CD4-positive, alpha-beta T cell treated with Interleukin-4 for 1 hour (primary cell): ENCODE measurements at regions not wholly inside any gene's neighbourhood (a gene's known extent, or its start where the extent isn't known, plus 50 kb on each side); places are given as distances from the start of the nearest gene placed in this dataset.

ENCODE experiments used
- DNase-seq, 2 donors: peaks; one replicate each; pipeline ENCODE4 v3.0.0-alpha.2; 2020 to 2022

GRCh38 chr7:124489082-124489819 is 276.3 kb downstream of the GPR37 start:
- no peak for DNase-seq

- DNase-seq: no peak
These were observed 283.4 kb downstream of the GPR37 start for GRCh38 chr7:124482229-124482628.

- no peak for DNase-seq
These were observed 284.7 kb downstream of the GPR37 start for GRCh38 chr7:124480821-124481290.

- DNase-seq: no peak
These were observed 285.4 kb downstream of the GPR37 start for GRCh38 chr7:124480036-124480820.

DNA sequence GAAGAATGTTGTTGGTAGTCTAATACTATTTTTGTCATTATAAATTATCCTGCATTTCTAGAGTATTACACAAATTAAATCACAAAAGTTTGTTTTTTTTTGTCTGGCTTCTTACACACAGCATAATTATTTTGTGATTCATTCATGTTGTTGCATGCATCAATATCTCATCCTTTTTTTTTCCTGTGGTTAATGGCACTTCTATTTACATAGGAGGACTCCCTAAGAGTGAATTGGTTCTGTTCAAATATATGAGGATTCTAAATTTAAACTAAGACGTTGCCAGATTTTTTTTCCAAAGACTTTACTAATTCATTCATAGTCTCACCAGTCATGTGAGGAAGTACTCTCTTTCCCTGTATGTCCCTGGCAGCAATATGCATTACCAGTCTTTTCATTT is 303.3 kb downstream of the GPR37 start:
- no peak for DNase-seq

GRCh38 chr7:124460555-124460954 is 305.0 kb downstream of the GPR37 start:
- no peak for DNase-seq

DNA sequence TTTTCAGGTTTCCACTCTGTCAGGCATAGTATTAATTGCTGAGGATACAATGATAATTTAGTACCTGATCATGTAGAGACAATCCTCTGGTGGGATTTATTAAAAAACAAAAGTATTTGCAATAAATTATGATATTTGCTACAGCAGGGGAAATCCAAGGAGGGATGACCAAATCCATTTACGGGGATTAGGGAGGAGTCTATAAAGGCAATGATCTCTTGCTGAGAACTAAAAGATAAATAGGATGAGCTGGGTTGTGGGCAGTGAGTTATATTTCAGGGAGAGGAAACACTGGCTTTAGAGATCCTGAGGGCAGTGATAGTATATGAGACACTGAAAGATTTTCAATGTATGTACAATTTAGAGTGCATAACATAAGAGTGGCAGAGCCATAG is 305.5 kb downstream of the GPR37 start:
- no peak for DNase-seq

GRCh38 chr7:124459101-124460055 is 306.2 kb downstream of the GPR37 start:
- DNase-seq: no peak

GRCh38 chr7:124457841-124458240 is 307.8 kb downstream of the GPR37 start:
- DNase-seq: no peak

GRCh38 chr7:124456286-124456685 is 309.3 kb downstream of the GPR37 start:
- no peak for DNase-seq

DNA sequence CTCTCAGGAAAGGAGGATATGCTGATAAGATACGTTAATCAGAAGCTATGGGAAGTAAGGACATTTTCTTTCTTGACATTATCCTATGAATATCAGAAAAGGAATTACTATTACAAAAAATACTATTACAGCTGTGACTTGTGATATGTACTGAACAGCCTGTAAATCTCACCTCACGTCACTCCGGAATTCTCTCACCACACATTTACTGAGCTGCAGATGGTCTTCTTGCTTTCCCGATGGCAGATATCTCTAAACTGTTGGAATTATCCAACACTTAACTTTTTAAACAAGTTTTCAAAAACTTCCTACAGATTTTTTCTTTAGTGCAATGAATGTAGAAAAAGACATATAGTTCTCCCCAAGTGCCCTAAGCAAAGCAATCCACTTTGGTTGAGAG is 313.4 kb downstream of the GPR37 start:
- no peak for DNase-seq

DNA sequence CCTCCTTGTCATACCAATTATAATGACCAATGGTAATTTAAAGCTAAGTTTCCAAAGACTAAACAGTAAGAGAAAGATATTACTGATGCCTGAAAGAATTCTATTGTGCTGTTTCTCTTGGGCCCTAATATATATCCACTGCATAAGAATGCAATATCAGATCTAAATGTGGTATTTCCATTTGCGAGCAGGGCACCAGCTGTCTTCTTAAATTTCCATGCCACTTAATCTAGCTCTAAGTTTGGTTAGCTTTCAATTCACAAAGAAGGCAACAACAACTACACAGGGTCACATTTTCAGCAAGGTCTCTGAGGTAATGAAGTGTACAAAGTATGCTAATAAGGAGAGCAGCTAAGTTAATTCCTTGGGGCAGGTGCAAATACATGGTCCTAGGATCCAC is 315.7 kb downstream of the GPR37 start:
- DNase-seq: no peak

GRCh38 chr7:124444696-124445480 is 320.7 kb downstream of the GPR37 start:
- DNase-seq: no peak

GRCh38 chr7:124443762-124444161 is 321.8 kb downstream of the GPR37 start:
- DNase-seq: no peak

- DNase-seq: no peak
These were observed 325.5 kb downstream of the GPR37 start for GRCh38 chr7:124440081-124440480.

DNA sequence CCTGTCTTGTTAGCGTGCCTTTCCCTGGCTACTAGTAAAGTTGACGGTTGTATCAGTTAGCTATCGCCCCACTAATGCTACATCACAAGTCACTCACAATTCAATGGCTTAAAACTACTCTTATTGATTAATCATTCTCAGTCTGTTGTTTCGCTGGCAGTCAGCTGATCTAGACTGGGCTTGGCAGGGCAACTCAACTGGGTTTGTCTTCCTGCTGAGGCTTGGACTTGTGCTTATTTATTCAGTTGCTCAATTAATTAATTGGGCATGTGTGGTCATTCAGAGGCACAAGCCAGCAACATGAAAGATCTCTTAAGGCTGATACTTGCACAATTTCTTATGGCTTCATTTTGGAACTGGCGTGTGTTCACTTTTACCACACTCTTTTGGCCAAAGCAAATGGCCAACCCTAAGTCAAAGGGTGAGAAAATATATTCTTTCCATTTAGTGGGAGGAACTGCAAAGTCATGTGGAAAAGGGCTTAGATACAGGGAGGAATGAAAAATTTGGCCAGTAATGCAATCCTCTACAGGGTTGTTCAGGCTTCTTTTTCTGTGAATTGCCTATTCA is 333.5 kb downstream of the GPR37 start:
- no peak for DNase-seq

DNA sequence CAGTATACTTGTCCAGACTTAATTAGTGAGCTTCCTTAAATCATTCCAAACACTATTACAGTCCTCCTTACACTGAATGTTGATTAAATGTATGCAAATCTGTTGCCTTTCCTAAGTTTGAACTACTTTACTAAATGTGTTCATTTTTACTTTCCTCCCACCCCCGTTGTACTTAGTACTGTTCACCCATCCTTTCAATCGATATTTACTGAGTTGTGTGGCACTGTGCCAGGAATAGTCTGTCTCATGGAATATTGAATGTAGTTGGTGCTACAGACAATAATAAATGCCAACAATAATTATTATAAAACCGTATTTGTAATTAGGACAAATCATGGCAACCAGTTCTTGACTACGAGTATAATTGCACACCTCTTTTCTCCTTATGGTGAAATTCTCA is 335.7 kb downstream of the GPR37 start:
- no peak for DNase-seq

DNA sequence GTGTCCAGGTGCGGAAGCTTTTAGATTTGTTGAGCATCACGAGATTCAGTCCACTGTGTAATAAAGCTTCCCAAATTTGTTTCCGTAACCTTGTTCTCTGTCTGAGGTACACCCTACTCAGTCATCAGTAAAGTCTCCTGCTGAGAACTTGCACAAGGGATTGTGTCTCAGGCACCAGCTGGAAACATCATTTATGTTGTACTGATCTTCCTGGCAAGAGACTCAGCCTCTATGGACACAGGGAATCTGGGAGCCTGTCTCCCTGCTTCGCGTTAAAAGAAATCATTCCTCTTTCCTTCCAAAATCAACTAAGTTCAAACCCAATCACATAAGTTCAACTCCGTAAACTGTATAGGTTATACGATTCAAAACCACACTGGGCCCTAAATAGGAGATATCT is 336.8 kb downstream of the GPR37 start:
- no peak for DNase-seq

GRCh38 chr7:124426621-124427020 is 339.0 kb downstream of the GPR37 start:
- DNase-seq: no peak

- DNase-seq: no peak
These were observed 341.7 kb downstream of the GPR37 start for GRCh38 chr7:124423863-124424262.

DNA sequence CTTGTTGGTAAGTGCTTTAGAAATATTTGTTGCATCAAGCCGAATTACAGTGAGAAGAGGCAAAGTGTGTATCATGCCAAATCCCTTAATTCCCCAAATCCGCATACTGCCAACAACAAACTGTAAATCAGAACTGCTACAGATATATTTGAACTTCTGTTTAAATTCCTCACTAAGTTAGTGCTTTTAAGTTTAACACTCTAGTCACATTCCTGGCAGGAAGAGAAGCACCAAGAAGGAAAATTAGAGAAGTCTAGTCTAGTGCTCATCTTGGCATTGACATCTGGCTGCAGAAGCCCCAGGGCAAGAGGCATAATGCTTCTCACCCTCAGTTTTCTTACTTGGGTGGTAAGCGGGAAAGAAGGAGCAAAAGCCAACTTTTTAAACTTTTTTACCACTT is 343.5 kb downstream of the GPR37 start:
- DNase-seq: no peak

DNA sequence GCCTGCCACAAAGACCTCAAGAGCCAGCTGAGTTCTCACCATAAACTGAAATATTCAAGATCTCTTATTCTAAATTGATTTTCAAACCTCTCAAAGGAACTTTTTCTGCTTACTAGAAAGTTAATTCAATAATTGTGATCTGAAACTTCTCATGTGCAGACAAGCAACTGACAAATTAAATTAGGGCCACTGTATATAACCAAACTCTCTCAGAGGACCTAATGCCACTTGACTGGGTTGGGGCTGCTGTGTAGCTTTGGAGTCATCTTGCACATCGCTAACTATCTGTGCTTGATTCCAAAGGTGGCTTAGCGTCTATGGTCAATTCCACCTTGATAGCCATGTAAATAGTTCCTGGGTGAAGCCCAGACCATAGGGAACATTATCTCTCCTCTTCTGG is 345.2 kb downstream of the GPR37 start:
- DNase-seq: no peak
